Tibial artery (tissue), 4 donors: ENCODE measurements at regions not wholly inside any gene's neighbourhood (a gene's known extent, or its start where the extent isn't known, plus 50 kb on each side); places are given as distances from the start of the nearest gene placed in this dataset.

Source experiments
- DNase-seq, 2 donors: peaks; one replicate each; pipeline ENCODE4 v3.0.0-alpha.2; 2019
- H3K27ac ChIP-seq, 2 donors: fragments of 200-600 bp; sonication (generic) in 1 of 2; 1 replicate in 1 of 2; 2 replicates in 1 of 2; pipeline ENCODE4 v1.5.1; 2018 to 2019; ENCODE audit warnings: mild to moderate bottlenecking in 1 of 2
- H3K27me3 ChIP-seq, 2 donors: fragments of 200-600 bp; sonication (generic) in 1 of 2; one replicate each; pipeline versions ENCODE4 v1.5.1 to v1.6.0; 2016 to 2019
- H3K36me3 ChIP-seq, 3 donors: fragments of 200-600 bp; sonication (generic) in 2 of 3; one replicate each; pipeline ENCODE4 v1.5.1; 2016 to 2019; ENCODE audit warnings: mild to moderate bottlenecking in 2 of 3
- H3K4me1 ChIP-seq, 4 donors: fragments of 200-600 bp; sonication (generic) in 2 of 4; 1 replicate in 3 of 4; 2 replicates in 1 of 4; pipeline ENCODE4 v1.5.1; 2016 to 2019
- H3K4me3 ChIP-seq, 2 donors: fragments of 200-600 bp; sonication (generic) in 1 of 2; 1 replicate in 1 of 2; 2 replicates in 1 of 2; pipeline ENCODE4 v1.5.1; 2018 to 2019; ENCODE audit warnings: mild to moderate bottlenecking in 2 of 2
- H3K9me3 ChIP-seq, 3 donors: fragments of 200-600 bp; sonication (generic) in 1 of 3; one replicate each; pipeline ENCODE4 v1.5.1; 2016 to 2019
- intact Hi-C: fragments of 100-400 bp; cut with DNase I; formaldehyde crosslinking; loops from one replicate; pipeline ENCODE4 v1.15.0; 2023; ENCODE audit warnings: low total_unique reads
- TF ChIP-seq, protein P1 (sequence below), 2 experiments: fragments of 200-600 bp in 1 of 2; fragments of 450-650 bp in 1 of 2; IDR thresholded peaks; one replicate each; pipeline ENCODE4 v1.5.1; 2017 to 2019; ENCODE audit warnings: antibody characterized with exemption in 2 of 2, mild to moderate bottlenecking in 1 of 2, moderate library complexity in 1 of 2

GRCh38 chr7:155213385-155213784 is 84.3 kb upstream of the INSIG1 start:
- Histone ChIP-seq H3K4me1 (peaks cover 0 to 14% (median 3%) of the 10 kb centered on the region in 4 donors), H3K9me3 (no peaks in the 10 kb centered on the region), H3K27me3 (peaks cover 0 to 71% of the 10 kb centered on the region in 2 donors), H3K27ac (no peak overlapping the region), H3K36me3 (no peaks in the 10 kb centered on the region), H3K4me3 (no peak overlapping the region)
- intact Hi-C loops = no loop called here
- TF ChIP-seq, protein P1, sequence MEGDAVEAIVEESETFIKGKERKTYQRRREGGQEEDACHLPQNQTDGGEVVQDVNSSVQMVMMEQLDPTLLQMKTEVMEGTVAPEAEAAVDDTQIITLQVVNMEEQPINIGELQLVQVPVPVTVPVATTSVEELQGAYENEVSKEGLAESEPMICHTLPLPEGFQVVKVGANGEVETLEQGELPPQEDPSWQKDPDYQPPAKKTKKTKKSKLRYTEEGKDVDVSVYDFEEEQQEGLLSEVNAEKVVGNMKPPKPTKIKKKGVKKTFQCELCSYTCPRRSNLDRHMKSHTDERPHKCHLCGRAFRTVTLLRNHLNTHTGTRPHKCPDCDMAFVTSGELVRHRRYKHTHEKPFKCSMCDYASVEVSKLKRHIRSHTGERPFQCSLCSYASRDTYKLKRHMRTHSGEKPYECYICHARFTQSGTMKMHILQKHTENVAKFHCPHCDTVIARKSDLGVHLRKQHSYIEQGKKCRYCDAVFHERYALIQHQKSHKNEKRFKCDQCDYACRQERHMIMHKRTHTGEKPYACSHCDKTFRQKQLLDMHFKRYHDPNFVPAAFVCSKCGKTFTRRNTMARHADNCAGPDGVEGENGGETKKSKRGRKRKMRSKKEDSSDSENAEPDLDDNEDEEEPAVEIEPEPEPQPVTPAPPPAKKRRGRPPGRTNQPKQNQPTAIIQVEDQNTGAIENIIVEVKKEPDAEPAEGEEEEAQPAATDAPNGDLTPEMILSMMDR (IDR thresholded peaks at IDR 0.05) = no peak
- peak in 1 of 2 donors; percentile 40 for DNase-seq

DNA sequence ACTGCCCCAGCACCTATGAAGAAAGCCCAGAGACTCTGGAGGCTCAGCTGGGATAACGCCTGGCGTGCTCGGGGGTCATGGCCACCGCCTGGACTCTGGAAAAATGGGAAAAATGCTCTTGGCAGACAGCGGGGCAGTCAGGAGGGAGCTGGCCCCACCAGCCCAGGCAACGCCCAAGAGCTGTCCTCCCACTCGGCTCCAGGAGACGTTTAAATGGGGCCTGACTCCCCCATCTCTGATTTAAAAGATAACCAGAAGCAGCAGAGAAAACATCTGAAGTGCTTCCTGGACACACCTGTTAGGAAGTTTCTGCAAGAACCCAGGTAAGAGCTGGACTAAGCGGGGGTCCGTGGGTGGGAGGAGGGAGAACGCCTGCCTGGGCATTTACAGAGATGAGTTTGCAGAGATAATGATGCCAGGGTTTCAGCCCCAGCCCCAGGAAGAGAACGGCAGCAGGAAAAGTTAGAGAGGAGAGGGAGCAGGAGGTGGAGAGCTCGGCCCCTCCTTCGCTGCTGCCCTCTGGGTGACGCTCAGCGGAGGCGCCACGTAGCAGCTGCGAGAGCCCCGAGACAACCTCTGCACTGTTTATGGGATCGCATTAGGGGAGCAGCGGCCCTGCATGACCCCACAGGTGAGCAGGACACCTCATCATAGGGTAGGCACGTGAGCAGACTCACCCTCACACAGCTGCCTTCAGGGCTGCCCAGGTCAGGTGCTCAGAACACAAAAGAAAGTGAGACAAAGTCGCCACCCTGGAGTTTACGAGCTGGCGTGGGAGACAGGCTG is 83.5 kb upstream of the INSIG1 start:
- TF ChIP-seq, protein P1 (IDR thresholded peaks at IDR 0.05) = no peak
- Histone ChIP-seq H3K27ac (no peak overlapping the region), H3K4me1 (peaks cover 0 to 14% (median 3%) of the 10 kb centered on the region in 4 donors), H3K9me3 (no peaks in the 10 kb centered on the region), H3K36me3 (no peaks in the 10 kb centered on the region), H3K27me3 (peaks cover 0 to 77% of the 10 kb centered on the region in 2 donors), H3K4me3 (peak overlapping the region in 1 of 2 donors; percentile 29)
- peak in 1 of 2 donors; percentile 56 for DNase-seq
- intact Hi-C loops = no loop called here

DNA sequence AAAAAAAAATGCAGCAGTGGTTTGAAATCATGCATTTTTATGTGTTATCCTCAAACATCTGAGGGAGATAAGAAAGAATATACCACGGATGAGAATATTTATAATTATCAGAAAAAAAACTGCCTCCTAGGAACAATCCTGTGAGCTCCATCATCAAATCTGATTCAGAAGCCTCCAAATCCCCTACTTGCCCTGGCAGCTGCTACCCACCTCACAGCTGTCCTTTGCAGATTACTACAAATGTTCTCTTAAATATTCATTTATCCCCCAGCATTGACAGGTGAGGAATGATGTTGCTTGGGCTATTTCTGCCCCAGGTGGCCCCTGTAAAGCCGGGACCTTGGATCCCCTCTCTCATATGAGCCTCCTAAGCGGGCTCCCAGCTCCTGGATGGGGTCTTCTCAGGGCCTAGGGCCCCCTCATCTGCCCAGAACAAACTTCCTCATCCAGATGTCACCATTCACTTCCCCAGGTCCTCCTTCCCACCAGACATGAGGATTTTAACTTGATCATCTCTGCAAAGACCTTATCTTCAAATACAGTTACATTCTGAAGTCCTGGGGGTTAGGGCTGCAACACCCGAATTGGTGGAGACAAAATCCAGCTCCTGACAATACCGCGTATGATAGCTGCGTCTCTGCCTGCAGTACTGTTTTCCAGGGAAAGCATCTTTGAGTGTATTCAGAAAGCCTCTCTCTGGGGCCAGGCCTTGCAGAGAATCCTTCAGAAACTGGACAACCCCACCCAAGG is 81.9 kb upstream of the INSIG1 start:
- no peaks in the 10 kb centered on the region for H3K36me3 ChIP-seq
- TF ChIP-seq, protein P1 (IDR thresholded peaks at IDR 0.05) = no peak
- intact Hi-C loops = no loop called here
- DNase-seq = peak in 1 of 2 donors; percentile 33
- H3K27ac ChIP-seq = no peak overlapping the region
- peaks cover 0 to 72% of the 10 kb centered on the region in 2 donors for H3K27me3 ChIP-seq
- H3K4me1 ChIP-seq = peaks cover 0 to 14% (median 3%) of the 10 kb centered on the region in 4 donors
- no peaks in the 10 kb centered on the region for H3K9me3 ChIP-seq
- H3K4me3 ChIP-seq = no peak overlapping the region

DNA sequence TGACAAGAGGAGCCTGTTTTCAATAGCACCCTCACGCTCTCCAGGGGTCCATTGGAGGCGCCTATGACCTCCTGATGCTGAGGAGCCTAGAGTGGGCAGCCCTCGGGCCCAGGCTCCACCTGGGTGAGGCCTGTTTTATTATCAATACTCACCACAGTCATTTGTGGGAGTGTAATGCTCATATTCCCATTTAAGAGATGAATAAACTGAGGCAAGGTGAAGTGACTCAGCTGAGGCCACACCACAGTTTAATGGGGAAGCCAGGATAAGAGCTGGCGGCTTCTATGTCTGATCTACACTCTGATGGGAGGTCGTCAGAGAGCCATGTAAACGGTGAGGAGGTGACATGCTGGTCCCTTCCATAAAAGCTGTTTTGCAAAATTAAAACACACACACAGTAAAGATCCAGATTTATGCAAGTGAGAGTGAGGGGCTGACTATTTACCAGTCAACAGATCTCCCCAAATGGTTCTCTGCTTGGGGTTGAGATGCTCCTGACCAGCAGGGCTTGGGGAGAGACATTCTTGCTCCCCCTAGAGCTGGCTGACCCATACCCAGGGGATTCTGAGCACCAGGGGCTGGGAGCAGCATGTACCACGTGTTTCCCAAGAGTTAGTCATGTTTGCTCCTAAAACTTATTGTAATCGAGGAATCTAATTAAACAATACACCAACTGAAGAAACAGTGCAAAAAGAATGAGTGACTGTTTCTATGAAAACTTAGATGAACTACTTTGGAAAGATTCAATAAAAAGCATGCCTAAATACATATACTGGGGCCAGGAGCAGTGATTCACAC is 81.0 kb upstream of the INSIG1 start:
- TF ChIP-seq, protein P1 (IDR thresholded peaks at IDR 0.05) = no peak
- peaks cover 0 to 72% of the 10 kb centered on the region in 2 donors for H3K27me3 ChIP-seq
- H3K9me3 ChIP-seq = no peaks in the 10 kb centered on the region
- no peaks in the 10 kb centered on the region for H3K36me3 ChIP-seq
- intact Hi-C loops = no loop called here
- H3K4me3 ChIP-seq = no peak overlapping the region
- DNase-seq = peak in 1 of 2 donors; percentile 23
- H3K27ac ChIP-seq = no peak overlapping the region
- peaks cover 0 to 14% (median 3%) of the 10 kb centered on the region in 4 donors for H3K4me1 ChIP-seq

- Histone ChIP-seq H3K9me3 (no peaks in the 10 kb centered on the region), H3K36me3 (no peaks in the 10 kb centered on the region), H3K4me3 (no peak overlapping the region), H3K27me3 (peaks cover 0 to 69% of the 10 kb centered on the region in 2 donors), H3K4me1 (peaks cover 0 to 14% (median 3%) of the 10 kb centered on the region in 4 donors), H3K27ac (no peak overlapping the region)
- DNase-seq = no peak
- TF ChIP-seq, protein P1 (IDR thresholded peaks at IDR 0.05) = no peak
- intact Hi-C loops = no loop called here
Observed at GRCh38 chr7:155217634-155218033, 80.0 kb upstream of the INSIG1 start.
